B cell (primary cell): ENCODE measurements at regions not wholly inside any gene's neighbourhood (a gene's known extent, or its start where the extent isn't known, plus 50 kb on each side); places are given as distances from the start of the nearest gene placed in this dataset.
A peak's percentile ranks its signal among the peaks of the same experiment; 100 is the strongest.

Experiments used
- ATAC-seq: fragments of 200-7000 bp; cut with Tn5 transposase; one replicate; pipeline ENCODE4 v1.10.0; 2021; ENCODE audit warnings: low read depth, mild to moderate bottlenecking, moderate number of reproducible peaks, moderate library complexity
- CTCF ChIA-PET: fragments of 350-600 bp; sonication (Branson Sonifier 250); formaldehyde crosslinking; loops from one replicate; lab custom pipeline; 2021; ENCODE audit warnings: antibody characterized with exemption, inconsistent platforms; lab: Charles Lee
- POLR2A ChIA-PET: fragments of 350-600 bp; sonication (Branson Sonifier 250); formaldehyde crosslinking; loops from one replicate; lab custom pipeline; 2021; ENCODE audit warnings: antibody characterized with exemption; lab: Charles Lee
- DNase-seq: peaks from one replicate; pipeline ENCODE4 v3.0.0; 2013
- H2AFZ ChIP-seq: 2 replicates; pipeline ENCODE4 v1.6.1; 2012; ENCODE audit warnings: mild to moderate bottlenecking, low read depth, low read length; ENCODE audit not compliant: insufficient read depth, poor library complexity, severe bottlenecking
- H3K27ac ChIP-seq, 2 donors: 1 replicate in 1 of 2; 2 replicates in 1 of 2; pipeline ENCODE4 v1.5.1; 2012 to 2013; ENCODE audit warnings: low read length in 2 of 2, mild to moderate bottlenecking in 2 of 2, moderate library complexity in 1 of 2
- H3K27me3 ChIP-seq, 4 experiments: fragments of 200-600 bp in 1 of 4; sonication (generic) in 1 of 4; replicated peaks in 1 of 4; 1 replicate in 2 of 4; 2 replicates in 2 of 4; pipeline versions ENCODE4 v1.6.1 to v1.7.0; 2013 to 2016; ENCODE audit warnings: low read length in 3 of 4, mild to moderate bottlenecking in 2 of 4, mixed read lengths in 1 of 4, moderate library complexity in 1 of 4; ENCODE audit not compliant: insufficient read depth in 4 of 4, control insufficient read depth in 3 of 4; ENCODE audit errors: control extremely low read depth in 1 of 4
- H3K36me3 ChIP-seq, 2 experiments: replicated peaks in 1 of 2; 1 replicate in 1 of 2; 2 replicates in 1 of 2; pipeline versions ENCODE4 v1.6.1 to v1.7.1; 2013; ENCODE audit warnings: low read length in 1 of 2; ENCODE audit not compliant: insufficient read depth in 2 of 2, control insufficient read depth in 1 of 2; ENCODE audit errors: control extremely low read depth in 1 of 2, extremely low read depth in 1 of 2
- H3K4me1 ChIP-seq, 2 donors: fragments of 200-600 bp in 1 of 2; sonication (generic) in 1 of 2; 1 replicate in 1 of 2; 2 replicates in 1 of 2; pipeline versions ENCODE4 v1.5.1 to v1.6.1; 2013 to 2017; ENCODE audit warnings: low read length in 2 of 2; ENCODE audit not compliant: control insufficient read depth in 2 of 2, insufficient read depth in 2 of 2
- H3K4me2 ChIP-seq: replicated peaks from 2 replicates; pipeline ENCODE3; 2012; ENCODE audit warnings: mild to moderate bottlenecking, low read depth, low read length; ENCODE audit not compliant: poor library complexity, severe bottlenecking
- H3K4me3 ChIP-seq, 5 experiments: fragments of 200-600 bp in 1 of 5; sonication (generic) in 1 of 5; 1 replicate in 3 of 5; 2 replicates in 2 of 5; pipeline versions ENCODE4 v1.5.1 to v1.7.0; 2011 to 2016; ENCODE audit warnings: low read length in 4 of 5, mild to moderate bottlenecking in 4 of 5, low read depth in 2 of 5, control low read depth in 1 of 5, moderate library complexity in 1 of 5; ENCODE audit not compliant: insufficient read depth in 1 of 5; ENCODE audit errors: control extremely low read depth in 1 of 5, extremely low read depth in 1 of 5
- H3K79me2 ChIP-seq: fragments of 200-600 bp; sonication (generic); one replicate; pipeline ENCODE4 v1.6.0; 2016; ENCODE audit warnings: low read length; ENCODE audit not compliant: control insufficient read depth, insufficient read depth
- H3K9ac ChIP-seq: fragments of 200-600 bp; sonication (generic); 2 replicates; pipeline ENCODE4 v1.6.1; 2017; ENCODE audit warnings: mild to moderate bottlenecking, low read length, moderate library complexity
- H3K9me3 ChIP-seq, 3 donors: one replicate each; pipeline versions ENCODE4 v1.6.1 to v1.7.1; 2013; ENCODE audit warnings: low read length in 2 of 3; ENCODE audit not compliant: control insufficient read depth in 2 of 3, insufficient read depth in 1 of 3; ENCODE audit errors: control extremely low read depth in 1 of 3
- H4K20me1 ChIP-seq: 2 replicates; pipeline ENCODE4 v1.6.0; 2012; ENCODE audit warnings: mild to moderate bottlenecking, low read length; ENCODE audit not compliant: insufficient read depth, control insufficient read depth, poor library complexity, severe bottlenecking
- H3K27ac Mint-ChIP-seq: one replicate; pipeline ENCODE4 v1.8.0; 2021; ENCODE audit warnings: mixed read lengths
- H3K27me3 Mint-ChIP-seq: one replicate; pipeline ENCODE4 v1.8.0; 2021; ENCODE audit warnings: mixed read lengths
- H3K4me1 Mint-ChIP-seq: one replicate; pipeline ENCODE4 v1.8.0; 2021; ENCODE audit warnings: mixed read lengths
- H3K4me3 Mint-ChIP-seq: one replicate; pipeline ENCODE4 v1.8.0; 2021; ENCODE audit warnings: mixed read lengths
- H3K9me3 Mint-ChIP-seq: one replicate; pipeline ENCODE4 v1.8.0; 2022; ENCODE audit warnings: mixed read lengths; ENCODE audit not compliant: insufficient read depth
- CTCF ChIP-seq: fragments of 200-600 bp; IDR thresholded peaks from one replicate; pipeline ENCODE4 v1.8.0; 2022; ENCODE audit warnings: antibody characterized with exemption, mild to moderate bottlenecking
- EZH2 ChIP-seq: IDR thresholded peaks from 2 replicates; pipeline ENCODE4 v1.6.1; 2012; ENCODE audit warnings: borderline replicate concordance, low read depth, mild to moderate bottlenecking, moderate library complexity, low read length; ENCODE audit not compliant: insufficient read depth, poor library complexity, severe bottlenecking
- WGBS: methylation state at CpG from one replicate; pipeline ENCODE4 v1.1.5; 2013; ENCODE audit warnings: missing lambda C conversion rate; ENCODE audit not compliant: insufficient coverage; 5-methylcytosine and 5-hydroxymethylcytosine counted together
- intact Hi-C: fragments of 100-400 bp; cut with micrococcal nuclease; formaldehyde crosslinking; loops from one replicate; pipeline ENCODE4 v1.10.0; 2022

- no peak for ATAC-seq
- intact Hi-C loops = no loop called here
These were observed 102.1 kb downstream of the DCK start for GRCh38 chr4:71095545-71095944.

GRCh38 chr4:71107726-71108125 is 114.3 kb downstream of the DCK start:
- H3K4me1 ChIP-seq = peaks cover 2 to 3% of the 10 kb centered on the region in 2 donors

More at GRCh38 chr4:71095545-71095944, 102.1 kb downstream of the DCK start:
- Histone ChIP-seq H3K27me3 (no peaks in the 10 kb centered on the region), H3K36me3 (no peaks in the 10 kb centered on the region), H4K20me1 (no peaks in the 10 kb centered on the region), H3K9ac (no peak overlapping the region), H3K79me2 (no peaks in the 10 kb centered on the region), H3K4me1 (no peaks in the 10 kb centered on the region), H3K9me3 (no peaks in the 10 kb centered on the region), H3K4me3 (no peak overlapping the region), H3K4me2 (no peak overlapping the region), H3K27ac (no peak overlapping the region), H2AFZ (peak overlapping the region; percentile 23)
- no peak overlapping the region for H3K4me3 Mint-ChIP-seq
- H3K4me1 Mint-ChIP-seq = peaks cover 3% of the 10 kb centered on the region
- ChIA-PET POLR2A (no interaction called here), CTCF (no interaction called here)
- TF ChIP-seq EZH2 = no peak
- TF ChIP-seq CTCF = no peak
- DNase-seq = no peak
- H3K27me3 Mint-ChIP-seq = peaks cover 27% of the 10 kb centered on the region
- peaks cover 2% of the 10 kb centered on the region for H3K9me3 Mint-ChIP-seq
- no CpG with 5 or more reads among the region's 1 CpG for WGBS
- H3K27ac Mint-ChIP-seq = no peak overlapping the region

More at GRCh38 chr4:71107726-71108125, 114.3 kb downstream of the DCK start:
- Histone ChIP-seq H3K4me2 (no peak overlapping the region), H3K27ac (no peak overlapping the region), H3K9ac (no peak overlapping the region), H3K4me3 (no peak overlapping the region), H3K27me3 (no peaks in the 10 kb centered on the region), H3K9me3 (no peaks in the 10 kb centered on the region), H2AFZ (no peak overlapping the region), H4K20me1 (no peaks in the 10 kb centered on the region), H3K79me2 (no peaks in the 10 kb centered on the region), H3K36me3 (no peaks in the 10 kb centered on the region)
- Mint-ChIP-seq H3K27me3 (no peaks in the 10 kb centered on the region), H3K4me1 (peaks cover 15% of the 10 kb centered on the region), H3K4me3 (no peak overlapping the region), H3K27ac (no peak overlapping the region), H3K9me3 (no peaks in the 10 kb centered on the region)
- no peak for TF ChIP-seq CTCF
- no peak for TF ChIP-seq EZH2
- ChIA-PET CTCF (no interaction called here), POLR2A (no interaction called here)
- WGBS = 14% methylated on average over 1 of the region's 2 CpGs
- ATAC-seq = no peak
- no peak for DNase-seq
- intact Hi-C loops = no loop called here
